B cell (primary cell): ENCODE measurements at regions not wholly inside any gene's neighbourhood (a gene's known extent, or its start where the extent isn't known, plus 50 kb on each side); places are given as distances from the start of the nearest gene placed in this dataset.

Source experiments
- ATAC-seq: fragments of 200-7000 bp; cut with Tn5 transposase; one replicate; pipeline ENCODE4 v1.10.0; 2021; ENCODE audit warnings: low read depth, mild to moderate bottlenecking, moderate number of reproducible peaks, moderate library complexity
- CTCF ChIA-PET: fragments of 350-600 bp; sonication (Branson Sonifier 250); formaldehyde crosslinking; loops from one replicate; lab custom pipeline; 2021; ENCODE audit warnings: antibody characterized with exemption, inconsistent platforms; lab: Charles Lee
- POLR2A ChIA-PET: fragments of 350-600 bp; sonication (Branson Sonifier 250); formaldehyde crosslinking; loops from one replicate; lab custom pipeline; 2021; ENCODE audit warnings: antibody characterized with exemption; lab: Charles Lee
- DNase-seq: peaks from one replicate; pipeline ENCODE4 v3.0.0; 2013
- H2AFZ ChIP-seq: 2 replicates; pipeline ENCODE4 v1.6.1; 2012; ENCODE audit warnings: mild to moderate bottlenecking, low read depth, low read length; ENCODE audit not compliant: insufficient read depth, poor library complexity, severe bottlenecking
- H3K27ac ChIP-seq, 2 donors: 1 replicate in 1 of 2; 2 replicates in 1 of 2; pipeline ENCODE4 v1.5.1; 2012 to 2013; ENCODE audit warnings: low read length in 2 of 2, mild to moderate bottlenecking in 2 of 2, moderate library complexity in 1 of 2
- H3K27me3 ChIP-seq, 4 experiments: fragments of 200-600 bp in 1 of 4; sonication (generic) in 1 of 4; replicated peaks in 1 of 4; 1 replicate in 2 of 4; 2 replicates in 2 of 4; pipeline versions ENCODE4 v1.6.1 to v1.7.0; 2013 to 2016; ENCODE audit warnings: low read length in 3 of 4, mild to moderate bottlenecking in 2 of 4, mixed read lengths in 1 of 4, moderate library complexity in 1 of 4; ENCODE audit not compliant: insufficient read depth in 4 of 4, control insufficient read depth in 3 of 4; ENCODE audit errors: control extremely low read depth in 1 of 4
- H3K36me3 ChIP-seq, 2 experiments: replicated peaks in 1 of 2; 1 replicate in 1 of 2; 2 replicates in 1 of 2; pipeline versions ENCODE4 v1.6.1 to v1.7.1; 2013; ENCODE audit warnings: low read length in 1 of 2; ENCODE audit not compliant: insufficient read depth in 2 of 2, control insufficient read depth in 1 of 2; ENCODE audit errors: control extremely low read depth in 1 of 2, extremely low read depth in 1 of 2
- H3K4me1 ChIP-seq, 2 donors: fragments of 200-600 bp in 1 of 2; sonication (generic) in 1 of 2; 1 replicate in 1 of 2; 2 replicates in 1 of 2; pipeline versions ENCODE4 v1.5.1 to v1.6.1; 2013 to 2017; ENCODE audit warnings: low read length in 2 of 2; ENCODE audit not compliant: control insufficient read depth in 2 of 2, insufficient read depth in 2 of 2
- H3K4me2 ChIP-seq: replicated peaks from 2 replicates; pipeline ENCODE3; 2012; ENCODE audit warnings: mild to moderate bottlenecking, low read depth, low read length; ENCODE audit not compliant: poor library complexity, severe bottlenecking
- H3K4me3 ChIP-seq, 5 experiments: fragments of 200-600 bp in 1 of 5; sonication (generic) in 1 of 5; 1 replicate in 3 of 5; 2 replicates in 2 of 5; pipeline versions ENCODE4 v1.5.1 to v1.7.0; 2011 to 2016; ENCODE audit warnings: low read length in 4 of 5, mild to moderate bottlenecking in 4 of 5, low read depth in 2 of 5, control low read depth in 1 of 5, moderate library complexity in 1 of 5; ENCODE audit not compliant: insufficient read depth in 1 of 5; ENCODE audit errors: control extremely low read depth in 1 of 5, extremely low read depth in 1 of 5
- H3K79me2 ChIP-seq: fragments of 200-600 bp; sonication (generic); one replicate; pipeline ENCODE4 v1.6.0; 2016; ENCODE audit warnings: low read length; ENCODE audit not compliant: control insufficient read depth, insufficient read depth
- H3K9ac ChIP-seq: fragments of 200-600 bp; sonication (generic); 2 replicates; pipeline ENCODE4 v1.6.1; 2017; ENCODE audit warnings: mild to moderate bottlenecking, low read length, moderate library complexity
- H3K9me3 ChIP-seq, 3 donors: one replicate each; pipeline versions ENCODE4 v1.6.1 to v1.7.1; 2013; ENCODE audit warnings: low read length in 2 of 3; ENCODE audit not compliant: control insufficient read depth in 2 of 3, insufficient read depth in 1 of 3; ENCODE audit errors: control extremely low read depth in 1 of 3
- H4K20me1 ChIP-seq: 2 replicates; pipeline ENCODE4 v1.6.0; 2012; ENCODE audit warnings: mild to moderate bottlenecking, low read length; ENCODE audit not compliant: insufficient read depth, control insufficient read depth, poor library complexity, severe bottlenecking
- H3K27ac Mint-ChIP-seq: one replicate; pipeline ENCODE4 v1.8.0; 2021; ENCODE audit warnings: mixed read lengths
- H3K27me3 Mint-ChIP-seq: one replicate; pipeline ENCODE4 v1.8.0; 2021; ENCODE audit warnings: mixed read lengths
- H3K4me1 Mint-ChIP-seq: one replicate; pipeline ENCODE4 v1.8.0; 2021; ENCODE audit warnings: mixed read lengths
- H3K4me3 Mint-ChIP-seq: one replicate; pipeline ENCODE4 v1.8.0; 2021; ENCODE audit warnings: mixed read lengths
- H3K9me3 Mint-ChIP-seq: one replicate; pipeline ENCODE4 v1.8.0; 2022; ENCODE audit warnings: mixed read lengths; ENCODE audit not compliant: insufficient read depth
- CTCF ChIP-seq: fragments of 200-600 bp; IDR thresholded peaks from one replicate; pipeline ENCODE4 v1.8.0; 2022; ENCODE audit warnings: antibody characterized with exemption, mild to moderate bottlenecking
- EZH2 ChIP-seq: IDR thresholded peaks from 2 replicates; pipeline ENCODE4 v1.6.1; 2012; ENCODE audit warnings: borderline replicate concordance, low read depth, mild to moderate bottlenecking, moderate library complexity, low read length; ENCODE audit not compliant: insufficient read depth, poor library complexity, severe bottlenecking
- WGBS: methylation state at CpG from one replicate; pipeline ENCODE4 v1.1.5; 2013; ENCODE audit warnings: missing lambda C conversion rate; ENCODE audit not compliant: insufficient coverage; 5-methylcytosine and 5-hydroxymethylcytosine counted together
- intact Hi-C: fragments of 100-400 bp; cut with micrococcal nuclease; formaldehyde crosslinking; loops from one replicate; pipeline ENCODE4 v1.10.0; 2022

- TF ChIP-seq EZH2, result no peak
- TF ChIP-seq CTCF, result no peak
- ChIA-PET CTCF (no interaction called here), POLR2A (no interaction called here)
- no peak overlapping the region for H3K9ac ChIP-seq
- peaks cover 11% of the 10 kb centered on the region for H3K4me1 Mint-ChIP-seq
- DNase-seq, result no peak
- H3K27ac ChIP-seq, result no peak overlapping the region
- no peaks in the 10 kb centered on the region for H4K20me1 ChIP-seq
- no peak overlapping the region for H3K4me2 ChIP-seq
- H3K79me2 ChIP-seq, result no peaks in the 10 kb centered on the region
- no peak overlapping the region for H3K27ac Mint-ChIP-seq
- H3K9me3 Mint-ChIP-seq, result no peaks in the 10 kb centered on the region
- no peak overlapping the region for H3K4me3 ChIP-seq
- peaks cover 5% of the 10 kb centered on the region for H3K27me3 Mint-ChIP-seq
- H3K4me3 Mint-ChIP-seq, result no peak overlapping the region
- H3K4me1 ChIP-seq, result peaks cover 0 to 9% of the 10 kb centered on the region in 2 donors
- no peaks in the 10 kb centered on the region for H3K36me3 ChIP-seq
- H3K27me3 ChIP-seq, result peaks cover 0 to under 1% (median 0%) of the 10 kb centered on the region in 4 experiments
- intact Hi-C loops, result no loop called here
- ATAC-seq, result no peak
- H2AFZ ChIP-seq, result no peak overlapping the region
- WGBS, result no CpG with 5 or more reads among the region's 1 CpG
- no peaks in the 10 kb centered on the region for H3K9me3 ChIP-seq
Measured at GRCh38 chr1:56003846-56004245, 575.5 kb downstream of the PLPP3 start.

- peaks cover 5% of the 10 kb centered on the region for H3K27me3 Mint-ChIP-seq
- no peak overlapping the region for H2AFZ ChIP-seq
- POLR2A ChIA-PET, result no interaction called here
- peaks cover 11% of the 10 kb centered on the region for H3K4me1 Mint-ChIP-seq
- TF ChIP-seq EZH2 (no peak), CTCF (no peak)
- no peak overlapping the region for H3K27ac ChIP-seq
- ATAC-seq (no peak), DNase-seq (no peak)
- CTCF ChIA-PET, result no interaction called here
- H3K9ac ChIP-seq, result no peak overlapping the region
- H3K4me3 ChIP-seq, result no peak overlapping the region
- no peaks in the 10 kb centered on the region for H3K9me3 ChIP-seq
- no peak overlapping the region for H3K27ac Mint-ChIP-seq
- peaks cover 0 to 9% of the 10 kb centered on the region in 2 donors for H3K4me1 ChIP-seq
- H3K36me3 ChIP-seq, result no peaks in the 10 kb centered on the region
- no peak overlapping the region for H3K4me3 Mint-ChIP-seq
- intact Hi-C loops, result no loop called here
- no peaks in the 10 kb centered on the region for H4K20me1 ChIP-seq
- H3K79me2 ChIP-seq, result no peaks in the 10 kb centered on the region
- 97% methylated on average over 3 of the region's 5 CpGs for WGBS
- no peak overlapping the region for H3K4me2 ChIP-seq
- no peaks in the 10 kb centered on the region for H3K27me3 ChIP-seq
- H3K9me3 Mint-ChIP-seq, result no peaks in the 10 kb centered on the region
Measured at GRCh38 chr1:56002231-56002630, 577.1 kb downstream of the PLPP3 start.
